IMR-90 (cell line): ENCODE measurements at regions not wholly inside any gene's neighbourhood (a gene's known extent, or its start where the extent isn't known, plus 50 kb on each side); places are given as distances from the start of the nearest gene placed in this dataset.
A peak's percentile ranks its signal among the peaks of the same experiment; 100 is the strongest.

Experiments used
- ATAC-seq: fragments of 200-7000 bp; cut with Tn5 transposase; 2 replicates; pipeline ENCODE4 v1.9.1; 2020; ENCODE audit warnings: low read depth, mild to moderate bottlenecking, moderate library complexity
- BruUV-seq: library from RNA; stranded (reverse); fragments of 400-500 nt; replicated peaks from 2 replicates; lab custom pipeline; 2021; lab: Mats Ljungman, UMichigan
- CTCF ChIA-PET: fragments of 300-600 bp; formaldehyde crosslinking; extraction: SDS; loops from one replicate; lab custom pipeline; 2021; ENCODE audit warnings: antibody characterized with exemption; lab: Yijun Ruan, JAX
- POLR2A ChIA-PET: fragments of 300-600 bp; sonication (Branson Sonifier 250); formaldehyde crosslinking; loops from one replicate; lab custom pipeline; 2022; ENCODE audit warnings: antibody characterized with exemption; ENCODE audit not compliant: unreplicated experiment; lab: Charles Lee
- DNase-seq: peaks from one replicate; pipeline ENCODE4 v3.0.0; 2013
- H2AFZ ChIP-seq: replicated peaks from 2 replicates; pipeline ENCODE3; 2013; ENCODE audit warnings: low read length, mild to moderate bottlenecking; ENCODE audit not compliant: poor library complexity
- H2AK5ac ChIP-seq: 2 replicates; pipeline ENCODE4 v1.6.1; 2013; ENCODE audit warnings: low read depth, low read length, inconsistent platforms
- H2AK9ac ChIP-seq: replicated peaks from 2 replicates; pipeline ENCODE3; 2013; ENCODE audit warnings: mild to moderate bottlenecking, low read depth, low read length, moderate library complexity; ENCODE audit not compliant: poor library complexity
- H2BK120ac ChIP-seq: 2 replicates; pipeline ENCODE4 v1.6.1; 2013; ENCODE audit warnings: low read depth, low read length, inconsistent platforms
- H2BK15ac ChIP-seq: 3 replicates; pipeline ENCODE4 v1.6.1; 2013; ENCODE audit warnings: low read depth, low read length, inconsistent platforms
- H2BK20ac ChIP-seq: 2 replicates; pipeline ENCODE4 v1.6.1; 2013; ENCODE audit warnings: low read depth, mild to moderate bottlenecking, inconsistent platforms, low read length, moderate library complexity
- H2BK5ac ChIP-seq: 2 replicates; pipeline ENCODE4 v1.6.1; 2013; ENCODE audit warnings: mild to moderate bottlenecking, low read depth, low read length, inconsistent platforms; ENCODE audit not compliant: poor library complexity, severe bottlenecking
- H3K14ac ChIP-seq: replicated peaks from 2 replicates; pipeline ENCODE4 v1.6.1; 2013; ENCODE audit warnings: low read depth, low read length, inconsistent platforms
- H3K18ac ChIP-seq: 2 replicates; pipeline ENCODE4 v1.6.1; 2013; ENCODE audit warnings: low read depth, low read length, control low read depth
- H3K23ac ChIP-seq: 2 replicates; pipeline ENCODE4 v1.6.1; 2013; ENCODE audit warnings: low read depth, low read length, inconsistent platforms
- H3K27ac ChIP-seq: 2 replicates; pipeline ENCODE4 v1.5.1; 2013; ENCODE audit warnings: mild to moderate bottlenecking, control low read depth, low read length; ENCODE audit not compliant: insufficient read depth
- H3K27me3 ChIP-seq: 2 replicates; pipeline ENCODE4 v1.6.1; 2013; ENCODE audit warnings: low read length; ENCODE audit not compliant: control insufficient read depth, insufficient read depth
- H3K36me3 ChIP-seq: 2 replicates; pipeline ENCODE4 v1.6.1; 2013; ENCODE audit warnings: low read length, mixed read lengths; ENCODE audit not compliant: control insufficient read depth, insufficient read depth
- H3K4ac ChIP-seq: 2 replicates; pipeline ENCODE4 v1.6.1; 2013; ENCODE audit warnings: low read depth, low read length, inconsistent platforms
- H3K4me1 ChIP-seq: 2 replicates; pipeline ENCODE4 v1.6.1; 2013; ENCODE audit warnings: low read length, mixed read lengths; ENCODE audit not compliant: control insufficient read depth, insufficient read depth
- H3K4me2 ChIP-seq: 2 replicates; pipeline ENCODE4 v1.6.1; 2013; ENCODE audit warnings: low read depth, mild to moderate bottlenecking, control low read depth, low read length, moderate library complexity
- H3K4me3 ChIP-seq: 2 replicates; pipeline ENCODE4 v1.5.1; 2013; ENCODE audit warnings: low read depth, mild to moderate bottlenecking, control low read depth, low read length, moderate library complexity; ENCODE audit not compliant: insufficient read depth
- H3K56ac ChIP-seq: 2 replicates; pipeline ENCODE4 v1.6.1; 2013; ENCODE audit warnings: low read length, inconsistent platforms; ENCODE audit not compliant: insufficient read depth; ENCODE audit errors: extremely low read depth
- H3K79me1 ChIP-seq, 2 experiments: 2 replicates each; pipeline ENCODE4 v1.6.1; 2013; ENCODE audit warnings: low read length in 2 of 2, inconsistent platforms in 1 of 2, low read depth in 1 of 2
- H3K9ac ChIP-seq: 2 replicates; pipeline ENCODE4 v1.6.1; 2013; ENCODE audit warnings: low read depth, low read length, control low read depth
- H3K9me1 ChIP-seq: 2 replicates; pipeline ENCODE4 v1.6.1; 2013; ENCODE audit warnings: low read length, inconsistent platforms; ENCODE audit not compliant: insufficient read depth
- H3K9me3 ChIP-seq: 2 replicates; pipeline ENCODE4 v1.6.1; 2013; ENCODE audit warnings: low read length; ENCODE audit not compliant: control insufficient read depth, insufficient read depth
- H4K20me1 ChIP-seq: 2 replicates; pipeline ENCODE4 v1.6.1; 2013; ENCODE audit warnings: low read length, inconsistent platforms; ENCODE audit not compliant: insufficient read depth
- H4K5ac ChIP-seq: 2 replicates; pipeline ENCODE4 v1.6.1; 2013; ENCODE audit warnings: mild to moderate bottlenecking, low read depth, low read length, control low read depth
- H4K8ac ChIP-seq, 2 experiments: 2 replicates each; pipeline ENCODE4 v1.6.1; 2013; ENCODE audit warnings: low read depth in 2 of 2, low read length in 2 of 2, control low read depth in 1 of 2, inconsistent platforms in 1 of 2
- H4K91ac ChIP-seq: 2 replicates; pipeline ENCODE4 v1.6.1; 2013; ENCODE audit warnings: low read depth, low read length, inconsistent platforms; ENCODE audit not compliant: insufficient read depth
- BHLHE40 ChIP-seq: fragments of 150-350 bp; IDR thresholded peaks from 2 replicates; pipeline ENCODE4 v1.6.1; 2016; ENCODE audit warnings: mild to moderate bottlenecking, low read depth, low read length
- CEBPB ChIP-seq: IDR thresholded peaks from 2 replicates; pipeline ENCODE4 v1.6.1; 2012; ENCODE audit warnings: low read depth, low read length, improper control_type of control experiment
- CHD1 ChIP-seq: IDR thresholded peaks from 2 replicates; pipeline ENCODE4 v1.6.1; 2012; ENCODE audit warnings: low read depth, low read length, improper control_type of control experiment
- FOS ChIP-seq: fragments of 150-350 bp; IDR thresholded peaks from 2 replicates; pipeline ENCODE4 v1.6.1; 2016; ENCODE audit warnings: low read depth, low read length
- MAFK ChIP-seq: IDR thresholded peaks from 2 replicates; pipeline ENCODE4 v1.6.1; 2012; ENCODE audit warnings: low read depth, low read length, improper control_type of control experiment
- MAZ ChIP-seq: IDR thresholded peaks from 2 replicates; pipeline ENCODE4 v1.6.1; 2012; ENCODE audit warnings: low read depth, mild to moderate bottlenecking, low read length, improper control_type of control experiment, moderate library complexity, borderline replicate concordance
- MXI1 ChIP-seq: IDR thresholded peaks from 2 replicates; pipeline ENCODE4 v1.6.1; 2012; ENCODE audit warnings: low read depth, mild to moderate bottlenecking, low read length, moderate library complexity, borderline replicate concordance
- NFE2L2 ChIP-seq: fragments of 150-350 bp; IDR thresholded peaks from 2 replicates; pipeline ENCODE4 v1.6.1; 2016; ENCODE audit warnings: low read depth, mild to moderate bottlenecking, low read length
- POLR2A ChIP-seq: IDR thresholded peaks from 2 replicates; pipeline ENCODE4 v1.6.1; 2012; ENCODE audit warnings: mild to moderate bottlenecking, low read depth, low read length
- RAD21 ChIP-seq: IDR thresholded peaks from 2 replicates; pipeline ENCODE4 v1.6.1; 2012; ENCODE audit warnings: low read length, improper control_type of control experiment
- RCOR1 ChIP-seq: IDR thresholded peaks from 2 replicates; pipeline ENCODE4 v1.6.1; 2012; ENCODE audit warnings: mild to moderate bottlenecking, low read length, improper control_type of control experiment; ENCODE audit not compliant: insufficient replicate concordance
- RFX5 ChIP-seq: IDR thresholded peaks from 2 replicates; pipeline ENCODE4 v1.8.0; 2012; ENCODE audit warnings: low read depth, mild to moderate bottlenecking, low read length, moderate library complexity
- SMC3 ChIP-seq: fragments of 150-350 bp; IDR thresholded peaks from 2 replicates; pipeline ENCODE4 v1.6.1; 2016; ENCODE audit warnings: low read depth, mild to moderate bottlenecking, antibody characterized with exemption, low read length, moderate library complexity
- WGBS, 2 experiments: methylation state at CpG; one replicate each; pipeline versions ENCODE4 v1.1.5 to v1.1.7; 2013; ENCODE audit warnings: missing lambda C conversion rate in 2 of 2; ENCODE audit not compliant: insufficient read length in 1 of 2; ENCODE audit errors: extremely low coverage in 2 of 2; 5-methylcytosine and 5-hydroxymethylcytosine counted together
- dilution Hi-C: fragments of 300-500 bp; cut with HindIII; formaldehyde crosslinking; loops from one replicate; pipeline ENCODE4 v1.14.3; 2018; ENCODE audit warnings: low sequenced_read_pairs; ENCODE audit not compliant: unreplicated experiment
- in situ Hi-C: fragments of 300-500 bp; cut with MboI; formaldehyde crosslinking; loops from 3 replicates; pipeline ENCODE4 v1.14.3; 2019; ENCODE audit warnings: low sequenced_read_pairs, inconsistent platforms, mixed read lengths
- intact Hi-C: fragments of 100-400 bp; cut with micrococcal nuclease; formaldehyde crosslinking; loops from 2 replicates; pipeline ENCODE4 v1.10.0; 2022
- TF ChIP-seq, protein P1 (sequence below): fragments of 150-350 bp; IDR thresholded peaks from 2 replicates; pipeline ENCODE4 v1.6.1; 2016; ENCODE audit warnings: low read depth, mild to moderate bottlenecking, low read length, moderate library complexity, borderline replicate concordance
- TF ChIP-seq, protein P2 (sequence below): conservative IDR thresholded peaks from 2 replicates; pipeline ENCODE4 v1.5.1; 2012; ENCODE audit warnings: mild to moderate bottlenecking, low read depth, low read length, improper control_type of control experiment
- TF ChIP-seq, protein P3 (sequence below): fragments of 150-350 bp; IDR thresholded peaks from 2 replicates; pipeline ENCODE4 v1.6.1; 2017; ENCODE audit warnings: mild to moderate bottlenecking, antibody characterized with exemption, low read length, low read depth

DNA sequence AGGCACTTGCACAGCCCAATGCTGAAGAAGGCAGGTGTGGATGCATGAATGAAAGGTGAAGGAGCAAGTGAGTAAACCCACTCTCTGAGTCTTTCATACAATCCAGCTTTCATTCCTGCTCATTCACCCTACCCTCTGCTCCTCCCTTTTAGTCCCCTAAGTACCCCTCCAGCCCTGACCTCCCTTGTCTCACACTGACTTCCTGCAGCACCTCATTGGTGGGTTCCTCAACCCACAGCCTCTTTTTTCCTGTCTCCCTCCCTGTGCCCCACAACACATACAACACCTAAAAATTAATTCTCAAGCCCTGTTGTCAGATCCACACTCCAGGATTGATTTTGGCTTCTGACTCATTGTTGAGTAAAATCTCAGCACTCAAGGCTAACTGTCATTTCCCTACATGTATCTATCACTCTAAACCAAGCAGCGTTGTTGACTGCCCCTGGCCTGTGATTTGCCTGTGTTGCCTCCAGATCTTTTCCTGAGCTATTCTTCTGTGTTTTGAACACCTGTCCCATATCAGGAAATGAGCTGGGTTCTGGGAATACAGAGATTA is 177.3 kb upstream of the SERP2 start:
- Histone ChIP-seq H3K9ac (no peak overlapping the region), H4K5ac (no peak overlapping the region), H2BK15ac (no peak overlapping the region), H2AK5ac (no peak overlapping the region), H4K8ac (no peak overlapping the region), H2AK9ac (peak overlapping the region; percentile 65), H4K91ac (no peak overlapping the region), H3K4me2 (no peak overlapping the region), H2AFZ (peak overlapping the region; percentile 37), H3K9me3 (no peaks in the 10 kb centered on the region), H3K36me3 (no peaks in the 10 kb centered on the region), H4K20me1 (no peaks in the 10 kb centered on the region), H3K27me3 (no peaks in the 10 kb centered on the region), H3K4me1 (peaks cover 3% of the 10 kb centered on the region; the same call in 1 of the 2 replicates), H3K27ac (no peak overlapping the region), H3K23ac (no peak overlapping the region), H3K4ac (no peak overlapping the region), H2BK120ac (no peak overlapping the region), H2BK20ac (no peak overlapping the region), H2BK5ac (no peak overlapping the region), H3K18ac (no peak overlapping the region), H3K79me1 (no peaks in the 10 kb centered on the region), H3K14ac (no peak overlapping the region), H3K9me1 (no peaks in the 10 kb centered on the region; the same call in 1 of the 2 replicates), H3K4me3 (no peak overlapping the region), H3K56ac (no peak overlapping the region)
- no CpG with 5 or more reads among the region's 1 CpG for WGBS, 2 experiments
- in situ Hi-C loops (no loop called here), dilution Hi-C loops (no loop called here), intact Hi-C loops (no loop called here)
- DNase-seq = no peak
- POLR2A ChIA-PET = interaction anchor here (0.5 kb wide), 1 partner anchor 1133 kb away, joined by 4 read pairs; no protein-coding TSS in a partner anchor
- TF ChIP-seq POLR2A = no peak
- no peak for TF ChIP-seq MAFK
- no peak for TF ChIP-seq RFX5
- TF ChIP-seq MAZ = no peak
- TF ChIP-seq SMC3 = no peak
- no peak for TF ChIP-seq RAD21
- TF ChIP-seq FOS = no peak
- TF ChIP-seq, protein P1, sequence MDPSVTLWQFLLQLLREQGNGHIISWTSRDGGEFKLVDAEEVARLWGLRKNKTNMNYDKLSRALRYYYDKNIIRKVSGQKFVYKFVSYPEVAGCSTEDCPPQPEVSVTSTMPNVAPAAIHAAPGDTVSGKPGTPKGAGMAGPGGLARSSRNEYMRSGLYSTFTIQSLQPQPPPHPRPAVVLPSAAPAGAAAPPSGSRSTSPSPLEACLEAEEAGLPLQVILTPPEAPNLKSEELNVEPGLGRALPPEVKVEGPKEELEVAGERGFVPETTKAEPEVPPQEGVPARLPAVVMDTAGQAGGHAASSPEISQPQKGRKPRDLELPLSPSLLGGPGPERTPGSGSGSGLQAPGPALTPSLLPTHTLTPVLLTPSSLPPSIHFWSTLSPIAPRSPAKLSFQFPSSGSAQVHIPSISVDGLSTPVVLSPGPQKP = no peak
- no peak for TF ChIP-seq RCOR1
- no peak for TF ChIP-seq CHD1
- TF ChIP-seq BHLHE40 = no peak
- TF ChIP-seq MXI1 = no peak
- TF ChIP-seq, protein P2, sequence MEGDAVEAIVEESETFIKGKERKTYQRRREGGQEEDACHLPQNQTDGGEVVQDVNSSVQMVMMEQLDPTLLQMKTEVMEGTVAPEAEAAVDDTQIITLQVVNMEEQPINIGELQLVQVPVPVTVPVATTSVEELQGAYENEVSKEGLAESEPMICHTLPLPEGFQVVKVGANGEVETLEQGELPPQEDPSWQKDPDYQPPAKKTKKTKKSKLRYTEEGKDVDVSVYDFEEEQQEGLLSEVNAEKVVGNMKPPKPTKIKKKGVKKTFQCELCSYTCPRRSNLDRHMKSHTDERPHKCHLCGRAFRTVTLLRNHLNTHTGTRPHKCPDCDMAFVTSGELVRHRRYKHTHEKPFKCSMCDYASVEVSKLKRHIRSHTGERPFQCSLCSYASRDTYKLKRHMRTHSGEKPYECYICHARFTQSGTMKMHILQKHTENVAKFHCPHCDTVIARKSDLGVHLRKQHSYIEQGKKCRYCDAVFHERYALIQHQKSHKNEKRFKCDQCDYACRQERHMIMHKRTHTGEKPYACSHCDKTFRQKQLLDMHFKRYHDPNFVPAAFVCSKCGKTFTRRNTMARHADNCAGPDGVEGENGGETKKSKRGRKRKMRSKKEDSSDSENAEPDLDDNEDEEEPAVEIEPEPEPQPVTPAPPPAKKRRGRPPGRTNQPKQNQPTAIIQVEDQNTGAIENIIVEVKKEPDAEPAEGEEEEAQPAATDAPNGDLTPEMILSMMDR = no peak
- TF ChIP-seq CEBPB = no peak
- TF ChIP-seq NFE2L2 = no peak
- TF ChIP-seq, protein P3, sequence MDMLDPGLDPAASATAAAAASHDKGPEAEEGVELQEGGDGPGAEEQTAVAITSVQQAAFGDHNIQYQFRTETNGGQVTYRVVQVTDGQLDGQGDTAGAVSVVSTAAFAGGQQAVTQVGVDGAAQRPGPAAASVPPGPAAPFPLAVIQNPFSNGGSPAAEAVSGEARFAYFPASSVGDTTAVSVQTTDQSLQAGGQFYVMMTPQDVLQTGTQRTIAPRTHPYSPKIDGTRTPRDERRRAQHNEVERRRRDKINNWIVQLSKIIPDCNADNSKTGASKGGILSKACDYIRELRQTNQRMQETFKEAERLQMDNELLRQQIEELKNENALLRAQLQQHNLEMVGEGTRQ = no peak
- no peak for ATAC-seq
- CTCF ChIA-PET = interaction anchor here (1.1 kb wide), 1 partner anchor 25 kb away, joined by 3 read pairs; no protein-coding TSS in a partner anchor
- BruUV-seq = no TSS peak
